ENCODE measurements at regions not wholly inside any gene's neighbourhood (a gene's known extent, or its start where the extent isn't known, plus 50 kb on each side); places are given as distances from the start of the nearest gene placed in this dataset.
"Not testable (repeated sequence)": the region's sequence is repeated elsewhere in the genome, so short reads cannot be mapped to it uniquely, and the experiment has no call there.

GRCh38 chr1:206380163-206380790, 90.0 kb upstream of the IKBKE start:
- not testable (repeated sequence) for TF ChIP-seq EZH2phosphoT487 (IDR thresholded peaks at IDR 0.05; ENCODE audit: insufficient read depth, low read depth); EZH2 (IDR thresholded peaks at IDR 0.05; ENCODE audit: insufficient read depth, poor library complexity, severe bottlenecking)

Measured in GM23248 (cell line).